NCI-H2227 (cell line): ENCODE measurements at regions not wholly inside any gene's neighbourhood (a gene's known extent, or its start where the extent isn't known, plus 50 kb on each side); places are given as distances from the start of the nearest gene placed in this dataset.

Experiments
- DNase-seq: peaks from one replicate; lab custom pipeline; 2025; ENCODE audit not compliant: unreplicated experiment; lab: John Stamatoyannopoulos, UW

GRCh38 chr5:126300293-126300692 is 122.9 kb upstream of the GRAMD2B start:
- no peak for DNase-seq

GRCh38 chr5:126301056-126301455 is 122.2 kb upstream of the GRAMD2B start:
- no peak for DNase-seq

- no peak for DNase-seq
Observed at GRCh38 chr5:126309860-126310259, 113.3 kb upstream of the GRAMD2B start.

GRCh38 chr5:126311766-126312165 is 111.4 kb upstream of the GRAMD2B start:
- no peak for DNase-seq

GRCh38 chr5:126315341-126315740 is 107.9 kb upstream of the GRAMD2B start:
- no peak for DNase-seq

GRCh38 chr5:126332326-126332725 is 90.9 kb upstream of the GRAMD2B start:
- DNase-seq, result no peak

- DNase-seq, result no peak
Observed at GRCh38 chr5:126334760-126335159, 88.4 kb upstream of the GRAMD2B start.

- no peak for DNase-seq
Observed at GRCh38 chr5:126335886-126336285, 87.3 kb upstream of the GRAMD2B start.

- no peak for DNase-seq
Observed at GRCh38 chr5:126338635-126339034, 84.6 kb upstream of the GRAMD2B start.

- peak; percentile 63 for DNase-seq
Observed at GRCh38 chr5:126339215-126339805, 83.9 kb upstream of the GRAMD2B start.

- no peak for DNase-seq
Observed at GRCh38 chr5:126341906-126342630, 81.1 kb upstream of the GRAMD2B start.

GRCh38 chr5:126348855-126349635 is 74.2 kb upstream of the GRAMD2B start:
- DNase-seq, result no peak

GRCh38 chr5:126351153-126351552 is 72.1 kb upstream of the GRAMD2B start:
- no peak for DNase-seq

- DNase-seq, result peak; percentile 8
Observed at GRCh38 chr5:126354012-126354857, 69.0 kb upstream of the GRAMD2B start.

GRCh38 chr5:126354858-126355731 is 68.1 kb upstream of the GRAMD2B start:
- no peak for DNase-seq

GRCh38 chr5:126355940-126356339 is 67.3 kb upstream of the GRAMD2B start:
- no peak for DNase-seq

- DNase-seq, result no peak
Observed at GRCh38 chr5:126357585-126358342, 65.4 kb upstream of the GRAMD2B start.

GRCh38 chr5:126358525-126358924 is 64.7 kb upstream of the GRAMD2B start:
- DNase-seq, result no peak

GRCh38 chr5:126359884-126360283 is 63.3 kb upstream of the GRAMD2B start:
- no peak for DNase-seq
